ENCODE measurements at regions not wholly inside any gene's neighbourhood (a gene's known extent, or its start where the extent isn't known, plus 50 kb on each side); places are given as distances from the start of the nearest gene placed in this dataset.

- ChIA-PET POLR2A (ENCODE audit: low non-redundant PET) (no interaction called here), CTCF (no interaction called here)
- no peak overlapping the region for H3K27ac ChIP-seq
- TF ChIP-seq, protein P1, sequence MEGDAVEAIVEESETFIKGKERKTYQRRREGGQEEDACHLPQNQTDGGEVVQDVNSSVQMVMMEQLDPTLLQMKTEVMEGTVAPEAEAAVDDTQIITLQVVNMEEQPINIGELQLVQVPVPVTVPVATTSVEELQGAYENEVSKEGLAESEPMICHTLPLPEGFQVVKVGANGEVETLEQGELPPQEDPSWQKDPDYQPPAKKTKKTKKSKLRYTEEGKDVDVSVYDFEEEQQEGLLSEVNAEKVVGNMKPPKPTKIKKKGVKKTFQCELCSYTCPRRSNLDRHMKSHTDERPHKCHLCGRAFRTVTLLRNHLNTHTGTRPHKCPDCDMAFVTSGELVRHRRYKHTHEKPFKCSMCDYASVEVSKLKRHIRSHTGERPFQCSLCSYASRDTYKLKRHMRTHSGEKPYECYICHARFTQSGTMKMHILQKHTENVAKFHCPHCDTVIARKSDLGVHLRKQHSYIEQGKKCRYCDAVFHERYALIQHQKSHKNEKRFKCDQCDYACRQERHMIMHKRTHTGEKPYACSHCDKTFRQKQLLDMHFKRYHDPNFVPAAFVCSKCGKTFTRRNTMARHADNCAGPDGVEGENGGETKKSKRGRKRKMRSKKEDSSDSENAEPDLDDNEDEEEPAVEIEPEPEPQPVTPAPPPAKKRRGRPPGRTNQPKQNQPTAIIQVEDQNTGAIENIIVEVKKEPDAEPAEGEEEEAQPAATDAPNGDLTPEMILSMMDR (conservative IDR thresholded peaks at IDR 0.05; ENCODE audit: low read depth): no peak
- no peak for DNase-seq (ENCODE audit: low spot score)
These were observed 203.5 kb upstream of the TSHZ2 start for GRCh38 chr20:52768694-52769093.

DNA sequence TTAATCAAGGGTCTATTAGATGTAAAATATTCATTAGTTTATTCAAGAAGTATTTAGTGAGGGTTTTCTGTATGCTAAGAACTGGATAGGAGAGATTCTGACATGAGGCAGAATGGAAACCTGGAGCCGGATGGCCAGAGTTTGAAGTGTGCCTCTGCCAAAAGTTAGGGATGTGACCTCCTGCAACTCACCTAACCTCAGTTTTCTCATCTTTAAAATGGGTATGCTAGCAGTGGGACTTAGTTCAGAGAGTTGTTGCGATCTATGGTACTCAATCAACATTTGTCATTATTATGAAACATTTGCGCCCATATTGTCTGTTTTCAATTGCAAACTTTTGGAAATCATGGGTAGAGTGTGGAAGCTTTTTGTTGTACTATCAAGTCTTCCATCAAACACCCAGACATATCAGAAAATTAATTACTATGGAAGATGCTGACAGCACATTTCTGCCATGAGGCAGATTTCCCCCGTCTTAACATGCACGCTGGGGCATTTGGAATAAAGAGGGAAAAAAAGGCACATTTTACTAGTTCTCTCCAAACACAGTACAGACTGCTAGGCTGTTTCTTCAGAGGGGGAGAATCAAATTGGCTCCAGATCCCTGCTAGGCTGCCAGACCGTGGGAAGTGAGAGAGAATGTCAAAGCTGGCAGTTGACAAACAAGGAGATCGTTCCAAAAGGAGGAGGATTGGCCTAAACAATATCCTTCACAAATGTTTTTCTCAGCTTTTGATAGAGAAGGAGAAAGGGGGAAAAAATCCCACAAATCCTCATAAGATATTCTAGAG, 205.3 kb upstream of the TSHZ2 start:
- H3K27ac ChIP-seq: no peak overlapping the region
- TF ChIP-seq, protein P1 (conservative IDR thresholded peaks at IDR 0.05; ENCODE audit: low read depth): no peak
- ChIA-PET CTCF (no interaction called here), POLR2A (ENCODE audit: low non-redundant PET) (no interaction called here)
- DNase-seq (ENCODE audit: low spot score): no peak

- TF ChIP-seq, protein P1 (conservative IDR thresholded peaks at IDR 0.05; ENCODE audit: low read depth): no peak
- DNase-seq (ENCODE audit: low spot score): no peak
- H3K27ac ChIP-seq: no peak overlapping the region
- ChIA-PET CTCF (no interaction called here), POLR2A (ENCODE audit: low non-redundant PET) (no interaction called here)
These were observed 208.8 kb upstream of the TSHZ2 start for GRCh38 chr20:52763321-52763853.

- CTCF ChIA-PET: no interaction called here
- no peak overlapping the region for H3K27ac ChIP-seq
- TF ChIP-seq, protein P1 (conservative IDR thresholded peaks at IDR 0.05; ENCODE audit: low read depth): no peak
- DNase-seq (ENCODE audit: low spot score): no peak
- POLR2A ChIA-PET (ENCODE audit: low non-redundant PET): no interaction called here
These were observed 210.3 kb upstream of the TSHZ2 start for GRCh38 chr20:52761867-52762266.

- no peak for DNase-seq (ENCODE audit: low spot score)
- ChIA-PET POLR2A (ENCODE audit: low non-redundant PET) (no interaction called here), CTCF (no interaction called here)
- H3K27ac ChIP-seq: no peak overlapping the region
- TF ChIP-seq, protein P1 (conservative IDR thresholded peaks at IDR 0.05; ENCODE audit: low read depth): no peak
These were observed 211.4 kb upstream of the TSHZ2 start for GRCh38 chr20:52760791-52761190.

DNA sequence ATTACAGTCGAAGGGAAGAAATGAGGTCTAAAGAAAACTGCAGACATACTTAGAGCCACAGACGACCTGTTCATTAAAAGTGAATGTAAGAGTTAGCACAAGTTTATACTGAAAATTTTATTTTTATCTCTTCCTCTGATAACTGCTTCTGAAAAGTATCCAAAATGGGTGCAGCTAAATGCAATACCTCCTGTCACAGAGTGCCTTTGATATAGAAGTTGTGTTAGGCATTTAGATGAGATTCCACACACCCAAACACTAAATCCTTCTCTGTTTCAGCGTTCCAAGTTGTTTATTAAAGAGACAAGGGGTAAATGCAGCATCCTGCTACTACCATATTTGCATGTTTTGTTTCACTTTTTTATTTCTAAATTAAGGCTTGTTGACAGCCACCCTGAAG, 214.7 kb upstream of the TSHZ2 start:
- no peak overlapping the region for H3K27ac ChIP-seq
- CTCF ChIA-PET: no interaction called here
- POLR2A ChIA-PET (ENCODE audit: low non-redundant PET): no interaction called here
- no peak for DNase-seq (ENCODE audit: low spot score)
- TF ChIP-seq, protein P1 (conservative IDR thresholded peaks at IDR 0.05; ENCODE audit: low read depth): no peak

Data from RWPE1 (cell line).